ENCODE measurements at regions not wholly inside any gene's neighbourhood (a gene's known extent, or its start where the extent isn't known, plus 50 kb on each side); places are given as distances from the start of the nearest gene placed in this dataset.

GRCh38 chr12:98073610-98074009 lies 441.8 kb upstream of the TMPO start:
- H3K27me3 Mint-ChIP-seq = no peaks in the 10 kb centered on the region

GRCh38 chr12:98074286-98074685 lies 441.1 kb upstream of the TMPO start:
- H3K27ac Mint-ChIP-seq = no peak overlapping the region
- H3K9me3 Mint-ChIP-seq = peaks cover 0 to 4% of the 10 kb centered on the region in 2 donors
- H3K4me3 Mint-ChIP-seq = no peak overlapping the region
- H3K4me1 Mint-ChIP-seq = no peaks in the 10 kb centered on the region
- no peaks in the 10 kb centered on the region for H3K36me3 Mint-ChIP-seq
- DNase-seq (no peak), ATAC-seq (replicated peaks) (no peak)
- H3K27me3 Mint-ChIP-seq = no peaks in the 10 kb centered on the region

More at GRCh38 chr12:98073610-98074009, 441.8 kb upstream of the TMPO start:
- peaks cover 0 to 4% of the 10 kb centered on the region in 2 donors for H3K9me3 Mint-ChIP-seq
- H3K4me1 Mint-ChIP-seq = no peaks in the 10 kb centered on the region
- H3K27ac Mint-ChIP-seq = no peak overlapping the region
- no peaks in the 10 kb centered on the region for H3K36me3 Mint-ChIP-seq
- no peak overlapping the region for H3K4me3 Mint-ChIP-seq
- ATAC-seq (replicated peaks) (no peak), DNase-seq (no peak)

- ATAC-seq (replicated peaks) (no peak), DNase-seq (no peak)
- no peak overlapping the region for H3K27ac Mint-ChIP-seq
- peaks cover 0 to 4% of the 10 kb centered on the region in 2 donors for H3K27me3 Mint-ChIP-seq
- H3K4me3 Mint-ChIP-seq = no peak overlapping the region
- no peaks in the 10 kb centered on the region for H3K36me3 Mint-ChIP-seq
- no peaks in the 10 kb centered on the region for H3K4me1 Mint-ChIP-seq
- H3K9me3 Mint-ChIP-seq = peaks cover 0 to 3% of the 10 kb centered on the region in 2 donors
Measured at GRCh38 chr12:98084391-98084790, 431.0 kb upstream of the TMPO start.

GRCh38 chr12:98085046-98085755 lies 430.2 kb upstream of the TMPO start:
- Mint-ChIP-seq H3K4me1 (no peaks in the 10 kb centered on the region), H3K9me3 (peaks cover 0 to 3% of the 10 kb centered on the region in 2 donors), H3K36me3 (no peaks in the 10 kb centered on the region), H3K27me3 (peaks cover 0 to 4% of the 10 kb centered on the region in 2 donors), H3K27ac (no peak overlapping the region), H3K4me3 (no peak overlapping the region)
- no peak for DNase-seq
- no peak for ATAC-seq (replicated peaks)

- H3K36me3 Mint-ChIP-seq = no peaks in the 10 kb centered on the region
- no peak for DNase-seq
- no peaks in the 10 kb centered on the region for H3K27me3 Mint-ChIP-seq
Measured at GRCh38 chr12:98090731-98091130, 424.7 kb upstream of the TMPO start.

GRCh38 chr12:98096436-98096835 lies 419.0 kb upstream of the TMPO start:
- Mint-ChIP-seq H3K4me1 (no peaks in the 10 kb centered on the region), H3K9me3 (peaks cover 2 to 10% of the 10 kb centered on the region in 2 donors), H3K4me3 (no peak overlapping the region), H3K27me3 (peaks cover 0 to 7% of the 10 kb centered on the region in 2 donors), H3K27ac (no peak overlapping the region), H3K36me3 (no peaks in the 10 kb centered on the region)
- DNase-seq (no peak), ATAC-seq (replicated peaks) (no peak)

More at GRCh38 chr12:98090731-98091130, 424.7 kb upstream of the TMPO start:
- Mint-ChIP-seq H3K4me1 (no peaks in the 10 kb centered on the region), H3K9me3 (peaks cover 1 to 4% of the 10 kb centered on the region in 2 donors), H3K27ac (no peak overlapping the region), H3K4me3 (no peak overlapping the region)
- ATAC-seq (replicated peaks) = no peak

GRCh38 chr12:98106031-98106683 lies 409.2 kb upstream of the TMPO start:
- Mint-ChIP-seq H3K27me3 (peaks cover 0 to 5% of the 10 kb centered on the region in 2 donors), H3K27ac (no peak overlapping the region), H3K4me1 (no peaks in the 10 kb centered on the region), H3K36me3 (no peaks in the 10 kb centered on the region), H3K9me3 (no peaks in the 10 kb centered on the region), H3K4me3 (no peak overlapping the region)
- DNase-seq (no peak), ATAC-seq (replicated peaks) (no peak)

GRCh38 chr12:98109266-98109665 lies 406.1 kb upstream of the TMPO start:
- Mint-ChIP-seq H3K4me1 (no peaks in the 10 kb centered on the region), H3K27me3 (peaks cover 0 to 6% of the 10 kb centered on the region in 2 donors), H3K9me3 (no peaks in the 10 kb centered on the region), H3K36me3 (no peaks in the 10 kb centered on the region), H3K27ac (no peak overlapping the region), H3K4me3 (no peak overlapping the region)
- DNase-seq = no peak
- no peak for ATAC-seq (replicated peaks)

GRCh38 chr12:98110536-98110935 lies 404.9 kb upstream of the TMPO start:
- no peak for DNase-seq
- Mint-ChIP-seq H3K27me3 (peaks cover 0 to 6% of the 10 kb centered on the region in 2 donors), H3K4me1 (no peaks in the 10 kb centered on the region), H3K4me3 (no peak overlapping the region), H3K27ac (no peak overlapping the region), H3K9me3 (no peaks in the 10 kb centered on the region), H3K36me3 (no peaks in the 10 kb centered on the region)
- ATAC-seq (replicated peaks) = no peak

- no peak overlapping the region for H3K27ac Mint-ChIP-seq
- no peak for DNase-seq
- no peak overlapping the region for H3K4me3 Mint-ChIP-seq
- no peaks in the 10 kb centered on the region for H3K4me1 Mint-ChIP-seq
- no peak for ATAC-seq (replicated peaks)
- peaks cover 0 to 4% of the 10 kb centered on the region in 2 donors for H3K9me3 Mint-ChIP-seq
- H3K27me3 Mint-ChIP-seq = peaks cover 0 to 12% of the 10 kb centered on the region in 2 donors
- no peaks in the 10 kb centered on the region for H3K36me3 Mint-ChIP-seq
Measured at GRCh38 chr12:98113548-98113947, 401.8 kb upstream of the TMPO start.

GRCh38 chr12:98121963-98122362 lies 393.4 kb upstream of the TMPO start:
- peaks cover 1 to 4% of the 10 kb centered on the region in 2 donors for H3K9me3 Mint-ChIP-seq
- DNase-seq (no peak), ATAC-seq (replicated peaks) (no peak)
- H3K4me1 Mint-ChIP-seq = no peaks in the 10 kb centered on the region
- no peaks in the 10 kb centered on the region for H3K36me3 Mint-ChIP-seq
- no peak overlapping the region for H3K4me3 Mint-ChIP-seq
- no peak overlapping the region for H3K27ac Mint-ChIP-seq
- peaks cover 0 to 6% of the 10 kb centered on the region in 2 donors for H3K27me3 Mint-ChIP-seq

- ATAC-seq (replicated peaks) (no peak), DNase-seq (no peak)
- no peak overlapping the region for H3K4me3 Mint-ChIP-seq
- H3K9me3 Mint-ChIP-seq = peaks cover 0 to 1% of the 10 kb centered on the region in 2 donors
- H3K27ac Mint-ChIP-seq = no peak overlapping the region
- peaks cover 3 to 4% of the 10 kb centered on the region in 2 donors for H3K27me3 Mint-ChIP-seq
- H3K4me1 Mint-ChIP-seq = no peaks in the 10 kb centered on the region
- no peaks in the 10 kb centered on the region for H3K36me3 Mint-ChIP-seq
Measured at GRCh38 chr12:98123021-98123461, 392.3 kb upstream of the TMPO start.

- Mint-ChIP-seq H3K4me3 (no peak overlapping the region), H3K4me1 (no peaks in the 10 kb centered on the region), H3K27ac (no peak overlapping the region), H3K9me3 (peaks cover 0 to 1% of the 10 kb centered on the region in 2 donors), H3K27me3 (peaks cover 7 to 11% of the 10 kb centered on the region in 2 donors), H3K36me3 (no peaks in the 10 kb centered on the region)
- DNase-seq (no peak), ATAC-seq (replicated peaks) (no peak)
Measured at GRCh38 chr12:98126637-98127335, 388.6 kb upstream of the TMPO start.

GRCh38 chr12:98127336-98127679 lies 388.1 kb upstream of the TMPO start:
- H3K4me3 Mint-ChIP-seq = no peak overlapping the region
- ATAC-seq (replicated peaks) (no peak), DNase-seq (no peak)
- H3K4me1 Mint-ChIP-seq = no peaks in the 10 kb centered on the region
- H3K27me3 Mint-ChIP-seq = peaks cover 7 to 11% of the 10 kb centered on the region in 2 donors
- no peaks in the 10 kb centered on the region for H3K36me3 Mint-ChIP-seq
- H3K27ac Mint-ChIP-seq = no peak overlapping the region
- peaks cover 0 to 1% of the 10 kb centered on the region in 2 donors for H3K9me3 Mint-ChIP-seq

All from stimulated activated naive B cell treated with anti-CD40 and anti-IgM and Interleukin-4, amounts not matched to agents 10 μg/mL and 1 μg/mL and 100 μg/mL, for 72 hours (primary cell).